DND-41 (cell line): ENCODE measurements at regions not wholly inside any gene's neighbourhood (a gene's known extent, or its start where the extent isn't known, plus 50 kb on each side); places are given as distances from the start of the nearest gene placed in this dataset.

ENCODE experiments used
- EZH2 ChIP-seq: IDR thresholded peaks from 3 replicates; pipeline ENCODE4 v1.6.1; 2012; ENCODE audit warnings: borderline replicate concordance, low read depth, mild to moderate bottlenecking, moderate library complexity, low read length, inconsistent platforms; ENCODE audit not compliant: severe bottlenecking
- TF ChIP-seq, protein P1 (sequence below): IDR thresholded peaks from 2 replicates; pipeline ENCODE4 v1.5.1; 2012; ENCODE audit warnings: borderline replicate concordance, low read length, moderate library complexity, mild to moderate bottlenecking; ENCODE audit not compliant: poor library complexity, severe bottlenecking; ENCODE audit errors: extremely low read depth

DNA sequence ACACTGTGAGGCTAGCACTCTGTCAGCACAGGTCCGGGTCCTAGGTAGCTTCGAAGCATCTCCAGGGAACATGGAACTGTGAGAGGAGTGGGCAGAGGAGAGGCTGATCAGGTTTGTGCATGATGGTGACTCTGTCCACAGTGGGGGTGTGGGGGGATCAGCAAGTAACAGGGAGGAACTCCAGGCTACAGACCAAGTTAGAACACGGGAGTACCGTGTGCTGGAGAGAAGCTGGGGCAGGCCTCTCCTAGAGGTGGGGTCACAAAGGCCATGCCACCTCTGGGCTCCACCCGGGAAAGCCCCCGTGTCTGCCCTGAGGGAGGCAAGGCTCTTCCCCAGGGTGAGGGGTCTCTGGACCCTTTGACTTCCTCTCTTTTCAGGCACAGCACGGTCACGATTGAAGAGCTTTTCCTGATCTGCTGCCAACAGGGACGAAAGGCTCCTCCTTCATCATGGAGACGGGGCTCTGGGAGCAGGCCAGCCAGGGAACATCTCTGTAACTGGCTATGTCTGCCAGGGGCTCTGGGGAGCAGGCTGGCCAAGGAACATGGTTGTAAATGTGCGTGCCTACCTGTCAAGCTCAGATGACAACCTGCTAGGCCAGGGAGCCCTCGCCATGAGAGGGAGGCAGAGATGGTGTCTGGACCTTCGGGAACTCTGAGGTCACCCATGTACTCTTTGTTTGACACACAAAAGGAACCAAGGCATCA, 1476.1 kb downstream of the BRD1 start:
- TF ChIP-seq, protein P1, sequence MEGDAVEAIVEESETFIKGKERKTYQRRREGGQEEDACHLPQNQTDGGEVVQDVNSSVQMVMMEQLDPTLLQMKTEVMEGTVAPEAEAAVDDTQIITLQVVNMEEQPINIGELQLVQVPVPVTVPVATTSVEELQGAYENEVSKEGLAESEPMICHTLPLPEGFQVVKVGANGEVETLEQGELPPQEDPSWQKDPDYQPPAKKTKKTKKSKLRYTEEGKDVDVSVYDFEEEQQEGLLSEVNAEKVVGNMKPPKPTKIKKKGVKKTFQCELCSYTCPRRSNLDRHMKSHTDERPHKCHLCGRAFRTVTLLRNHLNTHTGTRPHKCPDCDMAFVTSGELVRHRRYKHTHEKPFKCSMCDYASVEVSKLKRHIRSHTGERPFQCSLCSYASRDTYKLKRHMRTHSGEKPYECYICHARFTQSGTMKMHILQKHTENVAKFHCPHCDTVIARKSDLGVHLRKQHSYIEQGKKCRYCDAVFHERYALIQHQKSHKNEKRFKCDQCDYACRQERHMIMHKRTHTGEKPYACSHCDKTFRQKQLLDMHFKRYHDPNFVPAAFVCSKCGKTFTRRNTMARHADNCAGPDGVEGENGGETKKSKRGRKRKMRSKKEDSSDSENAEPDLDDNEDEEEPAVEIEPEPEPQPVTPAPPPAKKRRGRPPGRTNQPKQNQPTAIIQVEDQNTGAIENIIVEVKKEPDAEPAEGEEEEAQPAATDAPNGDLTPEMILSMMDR, result no peak
- no peak for TF ChIP-seq EZH2
